IMR-90 (cell line): ENCODE measurements at regions not wholly inside any gene's neighbourhood (a gene's known extent, or its start where the extent isn't known, plus 50 kb on each side); places are given as distances from the start of the nearest gene placed in this dataset.

ENCODE experiments used
- ATAC-seq: fragments of 200-7000 bp; cut with Tn5 transposase; 2 replicates; pipeline ENCODE4 v1.9.1; 2020; ENCODE audit warnings: low read depth, mild to moderate bottlenecking, moderate library complexity
- BruUV-seq: library from RNA; stranded (reverse); fragments of 400-500 nt; replicated peaks from 2 replicates; lab custom pipeline; 2021; lab: Mats Ljungman, UMichigan
- CTCF ChIA-PET: fragments of 300-600 bp; formaldehyde crosslinking; extraction: SDS; loops from one replicate; lab custom pipeline; 2021; ENCODE audit warnings: antibody characterized with exemption; lab: Yijun Ruan, JAX
- POLR2A ChIA-PET: fragments of 300-600 bp; sonication (Branson Sonifier 250); formaldehyde crosslinking; loops from one replicate; lab custom pipeline; 2022; ENCODE audit warnings: antibody characterized with exemption; ENCODE audit not compliant: unreplicated experiment; lab: Charles Lee
- DNase-seq: peaks from one replicate; pipeline ENCODE4 v3.0.0; 2013
- H2AFZ ChIP-seq: replicated peaks from 2 replicates; pipeline ENCODE3; 2013; ENCODE audit warnings: low read length, mild to moderate bottlenecking; ENCODE audit not compliant: poor library complexity
- H2AK5ac ChIP-seq: 2 replicates; pipeline ENCODE4 v1.6.1; 2013; ENCODE audit warnings: low read depth, low read length, inconsistent platforms
- H2AK9ac ChIP-seq: replicated peaks from 2 replicates; pipeline ENCODE3; 2013; ENCODE audit warnings: mild to moderate bottlenecking, low read depth, low read length, moderate library complexity; ENCODE audit not compliant: poor library complexity
- H2BK120ac ChIP-seq: 2 replicates; pipeline ENCODE4 v1.6.1; 2013; ENCODE audit warnings: low read depth, low read length, inconsistent platforms
- H2BK15ac ChIP-seq: 3 replicates; pipeline ENCODE4 v1.6.1; 2013; ENCODE audit warnings: low read depth, low read length, inconsistent platforms
- H2BK20ac ChIP-seq: 2 replicates; pipeline ENCODE4 v1.6.1; 2013; ENCODE audit warnings: low read depth, mild to moderate bottlenecking, inconsistent platforms, low read length, moderate library complexity
- H2BK5ac ChIP-seq: 2 replicates; pipeline ENCODE4 v1.6.1; 2013; ENCODE audit warnings: mild to moderate bottlenecking, low read depth, low read length, inconsistent platforms; ENCODE audit not compliant: poor library complexity, severe bottlenecking
- H3K14ac ChIP-seq: replicated peaks from 2 replicates; pipeline ENCODE4 v1.6.1; 2013; ENCODE audit warnings: low read depth, low read length, inconsistent platforms
- H3K18ac ChIP-seq: 2 replicates; pipeline ENCODE4 v1.6.1; 2013; ENCODE audit warnings: low read depth, low read length, control low read depth
- H3K23ac ChIP-seq: 2 replicates; pipeline ENCODE4 v1.6.1; 2013; ENCODE audit warnings: low read depth, low read length, inconsistent platforms
- H3K27ac ChIP-seq: 2 replicates; pipeline ENCODE4 v1.5.1; 2013; ENCODE audit warnings: mild to moderate bottlenecking, control low read depth, low read length; ENCODE audit not compliant: insufficient read depth
- H3K27me3 ChIP-seq: 2 replicates; pipeline ENCODE4 v1.6.1; 2013; ENCODE audit warnings: low read length; ENCODE audit not compliant: control insufficient read depth, insufficient read depth
- H3K36me3 ChIP-seq: 2 replicates; pipeline ENCODE4 v1.6.1; 2013; ENCODE audit warnings: low read length, mixed read lengths; ENCODE audit not compliant: control insufficient read depth, insufficient read depth
- H3K4ac ChIP-seq: 2 replicates; pipeline ENCODE4 v1.6.1; 2013; ENCODE audit warnings: low read depth, low read length, inconsistent platforms
- H3K4me1 ChIP-seq: 2 replicates; pipeline ENCODE4 v1.6.1; 2013; ENCODE audit warnings: low read length, mixed read lengths; ENCODE audit not compliant: control insufficient read depth, insufficient read depth
- H3K4me2 ChIP-seq: 2 replicates; pipeline ENCODE4 v1.6.1; 2013; ENCODE audit warnings: low read depth, mild to moderate bottlenecking, control low read depth, low read length, moderate library complexity
- H3K4me3 ChIP-seq: 2 replicates; pipeline ENCODE4 v1.5.1; 2013; ENCODE audit warnings: low read depth, mild to moderate bottlenecking, control low read depth, low read length, moderate library complexity; ENCODE audit not compliant: insufficient read depth
- H3K56ac ChIP-seq: 2 replicates; pipeline ENCODE4 v1.6.1; 2013; ENCODE audit warnings: low read length, inconsistent platforms; ENCODE audit not compliant: insufficient read depth; ENCODE audit errors: extremely low read depth
- H3K79me1 ChIP-seq, 2 experiments: 2 replicates each; pipeline ENCODE4 v1.6.1; 2013; ENCODE audit warnings: low read length in 2 of 2, inconsistent platforms in 1 of 2, low read depth in 1 of 2
- H3K9ac ChIP-seq: 2 replicates; pipeline ENCODE4 v1.6.1; 2013; ENCODE audit warnings: low read depth, low read length, control low read depth
- H3K9me1 ChIP-seq: 2 replicates; pipeline ENCODE4 v1.6.1; 2013; ENCODE audit warnings: low read length, inconsistent platforms; ENCODE audit not compliant: insufficient read depth
- H3K9me3 ChIP-seq: 2 replicates; pipeline ENCODE4 v1.6.1; 2013; ENCODE audit warnings: low read length; ENCODE audit not compliant: control insufficient read depth, insufficient read depth
- H4K20me1 ChIP-seq: 2 replicates; pipeline ENCODE4 v1.6.1; 2013; ENCODE audit warnings: low read length, inconsistent platforms; ENCODE audit not compliant: insufficient read depth
- H4K5ac ChIP-seq: 2 replicates; pipeline ENCODE4 v1.6.1; 2013; ENCODE audit warnings: mild to moderate bottlenecking, low read depth, low read length, control low read depth
- H4K8ac ChIP-seq, 2 experiments: 2 replicates each; pipeline ENCODE4 v1.6.1; 2013; ENCODE audit warnings: low read depth in 2 of 2, low read length in 2 of 2, control low read depth in 1 of 2, inconsistent platforms in 1 of 2
- H4K91ac ChIP-seq: 2 replicates; pipeline ENCODE4 v1.6.1; 2013; ENCODE audit warnings: low read depth, low read length, inconsistent platforms; ENCODE audit not compliant: insufficient read depth
- BHLHE40 ChIP-seq: fragments of 150-350 bp; IDR thresholded peaks from 2 replicates; pipeline ENCODE4 v1.6.1; 2016; ENCODE audit warnings: mild to moderate bottlenecking, low read depth, low read length
- CHD1 ChIP-seq: IDR thresholded peaks from 2 replicates; pipeline ENCODE4 v1.6.1; 2012; ENCODE audit warnings: low read depth, low read length, improper control_type of control experiment
- CTCF ChIP-seq: conservative IDR thresholded peaks from 2 replicates; pipeline ENCODE4 v1.5.1; 2012; ENCODE audit warnings: mild to moderate bottlenecking, low read depth, low read length, improper control_type of control experiment
- ELK1 ChIP-seq: fragments of 150-350 bp; IDR thresholded peaks from 2 replicates; pipeline ENCODE4 v1.6.1; 2016; ENCODE audit warnings: low read depth, mild to moderate bottlenecking, low read length, moderate library complexity, borderline replicate concordance
- FOS ChIP-seq: fragments of 150-350 bp; IDR thresholded peaks from 2 replicates; pipeline ENCODE4 v1.6.1; 2016; ENCODE audit warnings: low read depth, low read length
- MAFK ChIP-seq: IDR thresholded peaks from 2 replicates; pipeline ENCODE4 v1.6.1; 2012; ENCODE audit warnings: low read depth, low read length, improper control_type of control experiment
- MAZ ChIP-seq: IDR thresholded peaks from 2 replicates; pipeline ENCODE4 v1.6.1; 2012; ENCODE audit warnings: low read depth, mild to moderate bottlenecking, low read length, improper control_type of control experiment, moderate library complexity, borderline replicate concordance
- MXI1 ChIP-seq: IDR thresholded peaks from 2 replicates; pipeline ENCODE4 v1.6.1; 2012; ENCODE audit warnings: low read depth, mild to moderate bottlenecking, low read length, moderate library complexity, borderline replicate concordance
- NFE2L2 ChIP-seq: fragments of 150-350 bp; IDR thresholded peaks from 2 replicates; pipeline ENCODE4 v1.6.1; 2016; ENCODE audit warnings: low read depth, mild to moderate bottlenecking, low read length
- POLR2A ChIP-seq: IDR thresholded peaks from 2 replicates; pipeline ENCODE4 v1.6.1; 2012; ENCODE audit warnings: mild to moderate bottlenecking, low read depth, low read length
- RAD21 ChIP-seq: IDR thresholded peaks from 2 replicates; pipeline ENCODE4 v1.6.1; 2012; ENCODE audit warnings: low read length, improper control_type of control experiment
- RCOR1 ChIP-seq: IDR thresholded peaks from 2 replicates; pipeline ENCODE4 v1.6.1; 2012; ENCODE audit warnings: mild to moderate bottlenecking, low read length, improper control_type of control experiment; ENCODE audit not compliant: insufficient replicate concordance
- RFX5 ChIP-seq: IDR thresholded peaks from 2 replicates; pipeline ENCODE4 v1.8.0; 2012; ENCODE audit warnings: low read depth, mild to moderate bottlenecking, low read length, moderate library complexity
- SMC3 ChIP-seq: fragments of 150-350 bp; IDR thresholded peaks from 2 replicates; pipeline ENCODE4 v1.6.1; 2016; ENCODE audit warnings: low read depth, mild to moderate bottlenecking, antibody characterized with exemption, low read length, moderate library complexity
- USF2 ChIP-seq: fragments of 150-350 bp; IDR thresholded peaks from 2 replicates; pipeline ENCODE4 v1.6.1; 2017; ENCODE audit warnings: mild to moderate bottlenecking, antibody characterized with exemption, low read length, low read depth
- WGBS, 2 experiments: methylation state at CpG; one replicate each; pipeline versions ENCODE4 v1.1.5 to v1.1.7; 2013; ENCODE audit warnings: missing lambda C conversion rate in 2 of 2; ENCODE audit not compliant: insufficient read length in 1 of 2; ENCODE audit errors: extremely low coverage in 2 of 2; 5-methylcytosine and 5-hydroxymethylcytosine counted together
- dilution Hi-C: fragments of 300-500 bp; cut with HindIII; formaldehyde crosslinking; loops from one replicate; pipeline ENCODE4 v1.14.3; 2018; ENCODE audit warnings: low sequenced_read_pairs; ENCODE audit not compliant: unreplicated experiment
- in situ Hi-C: fragments of 300-500 bp; cut with MboI; formaldehyde crosslinking; loops from 3 replicates; pipeline ENCODE4 v1.14.3; 2019; ENCODE audit warnings: low sequenced_read_pairs, inconsistent platforms, mixed read lengths
- intact Hi-C: fragments of 100-400 bp; cut with micrococcal nuclease; formaldehyde crosslinking; loops from 2 replicates; pipeline ENCODE4 v1.10.0; 2022

- peak; percentile 21 for ATAC-seq
- Histone ChIP-seq H3K56ac (no peak overlapping the region), H4K5ac (peak overlapping the region; percentile 19; the same call in 1 of the 2 replicates), H3K9ac (no peak overlapping the region), H3K4ac (peak overlapping the region; percentile 5), H3K4me2 (peak overlapping the region; percentile 1; the same call in 1 of the 2 replicates), H2AFZ (peak overlapping the region; percentile 63), H3K27ac (0 out of 2 replicates have a peak overlapping the region, but pooled peaks have one; percentile 14), H3K4me3 (no peak overlapping the region), H3K23ac (0 out of 2 replicates have a peak overlapping the region, but pooled peaks have one; percentile 54), H3K36me3 (no peaks in the 10 kb centered on the region), H3K18ac (peak overlapping the region; percentile 10), H3K14ac (peak overlapping the region; percentile 75), H3K27me3 (no peaks in the 10 kb centered on the region), H3K9me3 (no peaks in the 10 kb centered on the region), H3K4me1 (peaks cover 11% of the 10 kb centered on the region), H2BK5ac (no peak overlapping the region), H2BK20ac (peak overlapping the region; percentile 53; the same call in 1 of the 2 replicates), H3K9me1 (peaks cover 2% of the 10 kb centered on the region; the same call in 1 of the 2 replicates), H4K20me1 (no peaks in the 10 kb centered on the region), H2AK9ac (no peak overlapping the region), H2AK5ac (peak overlapping the region; percentile 85; the same call in 1 of the 2 replicates), H2BK15ac (peak overlapping the region; percentile 53; the same call in 2 of the 3 replicates), H3K79me1 (no peaks in the 10 kb centered on the region), H4K8ac (peak overlapping the region; percentile 25 to 67; a peak in 2 of 4 replicates), H4K91ac (peak overlapping the region; percentile 67; the same call in 1 of the 2 replicates), H2BK120ac (peak overlapping the region; percentile 59)
- 20% methylated on average over 1 of the region's 9 CpGs; no CpG with 5 or more reads in 1 of the 2 experiments for WGBS, 2 experiments
- POLR2A ChIA-PET = interaction anchor here (0.7 kb wide), 1 partner anchor 379 kb away, joined by 4 read pairs; no protein-coding TSS in a partner anchor
- dilution Hi-C loops (no loop called here), in situ Hi-C loops (no loop called here), intact Hi-C loops (no loop called here)
- no TSS peak for BruUV-seq
- CTCF ChIA-PET = interaction anchor here (1.0 kb wide), 1 partner anchor 32 kb away, joined by 3 read pairs; no protein-coding TSS in a partner anchor
- no peak for DNase-seq
- no peak for TF ChIP-seq MAFK
- no peak for TF ChIP-seq BHLHE40
- TF ChIP-seq FOS = no peak
- TF ChIP-seq NFE2L2 = no peak
- no peak for TF ChIP-seq RAD21
- no peak for TF ChIP-seq ELK1
- TF ChIP-seq RCOR1 = no peak
- TF ChIP-seq CHD1 = no peak
- no peak for TF ChIP-seq MXI1
- no peak for TF ChIP-seq MAZ
- TF ChIP-seq SMC3 = no peak
- no peak for TF ChIP-seq CTCF
- no peak for TF ChIP-seq RFX5
- TF ChIP-seq POLR2A = no peak
- TF ChIP-seq USF2 = no peak
Measured at GRCh38 chr2:12824778-12825379, 108.1 kb downstream of the TRIB2 start.
